Left ventricle myocardium inferior (tissue), 1 donor: ENCODE measurements at regions not wholly inside any gene's neighbourhood (a gene's known extent, or its start where the extent isn't known, plus 50 kb on each side); places are given as distances from the start of the nearest gene placed in this dataset.

ENCODE experiments used
- DNase-seq: peaks from one replicate; pipeline ENCODE4 v3.0.0-alpha.2; 2020
- H3K27ac ChIP-seq: fragments of 200-600 bp; replicated peaks from 2 replicates; pipeline ENCODE4 v1.8.0; 2021
- H3K27me3 ChIP-seq: fragments of 200-600 bp; 2 replicates; pipeline ENCODE4 v1.8.0; 2021; ENCODE audit warnings: low read depth
- H3K36me3 ChIP-seq: fragments of 200-600 bp; 2 replicates; pipeline ENCODE4 v1.8.0; 2021
- H3K4me1 ChIP-seq: fragments of 200-600 bp; 2 replicates; pipeline ENCODE4 v1.8.0; 2021
- H3K4me3 ChIP-seq: fragments of 200-600 bp; 2 replicates; pipeline ENCODE4 v1.8.0; 2021; ENCODE audit warnings: mild to moderate bottlenecking, moderate library complexity
- H3K9me3 ChIP-seq: fragments of 200-600 bp; replicated peaks from 2 replicates; pipeline ENCODE4 v1.8.0; 2021
- intact Hi-C: fragments of 100-400 bp; cut with micrococcal nuclease; formaldehyde crosslinking; loops from one replicate; pipeline ENCODE4 v1.11.0; 2022
- TF ChIP-seq, protein P1 (sequence below): fragments of 200-600 bp; IDR thresholded peaks from 2 replicates; pipeline ENCODE4 v1.8.0; 2021; ENCODE audit warnings: antibody characterized with exemption, mild to moderate bottlenecking, borderline replicate concordance
- donor health status: DM: no; HTN: yes; CAD: no; lungs with severe emphysema.

DNA sequence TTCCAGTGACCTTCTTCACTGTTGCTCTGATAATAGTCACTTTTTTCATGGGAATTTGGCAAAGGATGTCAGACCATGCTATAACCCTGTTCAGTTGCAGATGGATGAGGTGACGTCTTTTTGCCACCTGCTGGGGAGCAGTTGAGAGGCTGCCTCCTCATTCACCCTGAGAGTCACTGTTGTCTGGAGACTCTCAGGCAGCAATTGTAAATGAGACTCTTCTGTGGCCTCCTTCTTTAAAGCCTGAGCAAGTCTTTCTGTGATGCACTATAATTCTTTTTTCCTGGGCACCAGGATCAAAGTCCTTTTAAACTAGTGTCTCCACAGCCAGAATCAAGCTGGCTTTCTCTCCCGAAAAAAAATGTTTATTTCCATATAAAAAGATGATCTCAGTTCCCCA lies 345.1 kb downstream of the ARL4A start:
- no peak overlapping the region for H3K27ac ChIP-seq
- no peak overlapping the region for H3K4me3 ChIP-seq
- TF ChIP-seq, protein P1, sequence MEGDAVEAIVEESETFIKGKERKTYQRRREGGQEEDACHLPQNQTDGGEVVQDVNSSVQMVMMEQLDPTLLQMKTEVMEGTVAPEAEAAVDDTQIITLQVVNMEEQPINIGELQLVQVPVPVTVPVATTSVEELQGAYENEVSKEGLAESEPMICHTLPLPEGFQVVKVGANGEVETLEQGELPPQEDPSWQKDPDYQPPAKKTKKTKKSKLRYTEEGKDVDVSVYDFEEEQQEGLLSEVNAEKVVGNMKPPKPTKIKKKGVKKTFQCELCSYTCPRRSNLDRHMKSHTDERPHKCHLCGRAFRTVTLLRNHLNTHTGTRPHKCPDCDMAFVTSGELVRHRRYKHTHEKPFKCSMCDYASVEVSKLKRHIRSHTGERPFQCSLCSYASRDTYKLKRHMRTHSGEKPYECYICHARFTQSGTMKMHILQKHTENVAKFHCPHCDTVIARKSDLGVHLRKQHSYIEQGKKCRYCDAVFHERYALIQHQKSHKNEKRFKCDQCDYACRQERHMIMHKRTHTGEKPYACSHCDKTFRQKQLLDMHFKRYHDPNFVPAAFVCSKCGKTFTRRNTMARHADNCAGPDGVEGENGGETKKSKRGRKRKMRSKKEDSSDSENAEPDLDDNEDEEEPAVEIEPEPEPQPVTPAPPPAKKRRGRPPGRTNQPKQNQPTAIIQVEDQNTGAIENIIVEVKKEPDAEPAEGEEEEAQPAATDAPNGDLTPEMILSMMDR = no peak
- intact Hi-C loops = no loop called here
- peaks cover 12% of the 10 kb centered on the region for H3K9me3 ChIP-seq
- peaks cover 21% of the 10 kb centered on the region for H3K4me1 ChIP-seq
- no peaks in the 10 kb centered on the region for H3K27me3 ChIP-seq
- no peaks in the 10 kb centered on the region for H3K36me3 ChIP-seq
- no peak for DNase-seq

DNA sequence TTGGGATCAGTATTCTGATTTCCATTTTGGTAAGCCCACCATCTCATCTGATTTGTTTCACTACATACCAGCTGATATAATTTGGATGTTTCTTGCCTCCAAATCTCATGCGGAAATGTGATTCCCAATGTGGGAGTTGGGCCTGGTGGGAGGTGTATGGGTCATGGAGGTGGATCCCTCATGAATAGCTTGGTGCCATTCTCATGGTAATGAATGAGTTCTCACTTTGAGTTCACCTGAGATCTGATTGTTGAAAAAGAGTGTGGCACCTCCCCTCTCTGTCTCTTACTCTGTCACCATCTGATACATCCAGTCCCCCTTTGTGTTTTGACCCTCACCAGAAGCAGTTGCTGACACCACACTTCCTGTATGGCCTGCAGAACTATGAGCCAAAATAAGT lies 347.3 kb downstream of the ARL4A start:
- no peak for DNase-seq
- peaks cover 7% of the 10 kb centered on the region for H3K4me1 ChIP-seq

DNA sequence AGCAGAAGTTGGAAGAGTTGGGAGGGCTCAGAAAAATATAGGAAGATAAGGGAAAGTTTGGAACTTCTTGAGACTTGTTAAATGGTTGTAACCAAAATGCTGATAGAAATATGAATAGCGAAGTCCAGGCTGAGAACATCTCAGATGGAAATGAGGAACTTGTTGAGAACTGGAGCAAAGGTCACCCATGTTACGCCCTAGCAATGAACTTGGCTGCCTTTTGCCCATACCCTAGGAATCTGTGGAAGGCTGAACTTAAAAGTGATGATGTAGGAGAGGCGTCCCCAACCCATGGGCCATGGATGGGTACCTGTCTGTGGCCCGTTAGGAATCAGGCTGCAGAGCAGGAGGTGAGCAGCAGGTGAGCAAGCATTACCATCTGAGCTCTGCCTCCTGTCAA lies 347.8 kb downstream of the ARL4A start:
- Histone ChIP-seq H3K4me1 (peaks cover 7% of the 10 kb centered on the region), H3K27ac (no peak overlapping the region), H3K4me3 (no peak overlapping the region), H3K9me3 (peaks cover 12% of the 10 kb centered on the region), H3K36me3 (no peaks in the 10 kb centered on the region), H3K27me3 (no peaks in the 10 kb centered on the region)
- DNase-seq = no peak
- intact Hi-C loops = no loop called here
- TF ChIP-seq, protein P1 = no peak

More for the DNA sequence above, 347.3 kb downstream of the ARL4A start:
- Histone ChIP-seq H3K4me3 (no peak overlapping the region), H3K27me3 (no peaks in the 10 kb centered on the region), H3K36me3 (no peaks in the 10 kb centered on the region), H3K27ac (no peak overlapping the region), H3K9me3 (peaks cover 12% of the 10 kb centered on the region)
- TF ChIP-seq, protein P1 = no peak
- intact Hi-C loops = no loop called here

DNA sequence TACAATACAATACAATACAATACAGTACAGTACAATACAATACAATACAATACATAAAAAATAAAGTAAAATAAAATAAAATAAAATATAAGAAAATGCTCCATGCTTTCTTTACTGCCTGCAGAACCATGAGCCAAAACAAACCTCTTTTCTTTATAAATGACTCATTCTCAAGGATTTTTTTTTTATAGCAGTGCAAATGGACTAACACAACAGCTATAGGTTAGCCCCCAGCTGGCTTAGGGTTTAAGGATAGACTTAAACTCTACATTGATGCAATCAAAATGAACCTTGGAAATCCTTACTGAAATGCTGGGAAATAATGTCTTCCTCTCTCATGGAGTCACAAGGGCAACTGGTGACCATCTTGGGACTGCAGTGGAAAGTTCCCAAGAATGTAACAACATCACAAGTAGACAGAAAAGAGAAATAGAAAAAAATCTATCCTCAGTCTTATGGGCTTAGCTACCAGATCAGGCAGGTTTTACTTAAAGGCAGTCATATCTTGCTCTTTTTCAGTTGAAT lies 348.9 kb downstream of the ARL4A start:
- H3K4me3 ChIP-seq = no peak overlapping the region
- no peak for DNase-seq
- H3K27ac ChIP-seq = no peak overlapping the region
- H3K36me3 ChIP-seq = no peaks in the 10 kb centered on the region
- intact Hi-C loops = no loop called here
- TF ChIP-seq, protein P1 = no peak
- peaks cover 7% of the 10 kb centered on the region for H3K4me1 ChIP-seq
- H3K9me3 ChIP-seq = peaks cover 12% of the 10 kb centered on the region
- H3K27me3 ChIP-seq = no peaks in the 10 kb centered on the region

DNA sequence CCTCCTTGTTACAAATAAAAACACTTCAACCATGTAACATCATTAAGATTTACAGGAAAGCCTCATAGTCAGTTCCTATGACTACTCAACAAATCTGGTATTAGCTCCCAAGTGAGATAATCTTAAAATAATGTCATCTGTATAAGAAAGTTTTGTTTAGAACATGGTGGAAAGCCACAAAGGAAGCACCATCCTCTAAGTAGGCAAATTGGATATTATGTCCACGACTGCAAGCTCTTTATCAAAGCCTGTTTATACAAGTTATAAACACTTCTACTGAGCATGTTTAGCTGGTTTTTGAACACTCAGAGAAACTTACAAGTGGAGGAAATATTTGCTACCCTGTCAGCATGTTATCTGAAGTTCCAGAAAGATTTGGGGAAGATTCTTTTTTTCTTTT lies 349.8 kb downstream of the ARL4A start:
- Histone ChIP-seq H3K27ac (no peak overlapping the region), H3K27me3 (no peaks in the 10 kb centered on the region), H3K4me1 (peaks cover 6% of the 10 kb centered on the region), H3K9me3 (peaks cover 12% of the 10 kb centered on the region), H3K36me3 (no peaks in the 10 kb centered on the region), H3K4me3 (no peak overlapping the region)
- intact Hi-C loops = no loop called here
- TF ChIP-seq, protein P1 = no peak
- no peak for DNase-seq
